ENCODE measurements at regions not wholly inside any gene's neighbourhood (a gene's known extent, or its start where the extent isn't known, plus 50 kb on each side); places are given as distances from the start of the nearest gene placed in this dataset.

DNA sequence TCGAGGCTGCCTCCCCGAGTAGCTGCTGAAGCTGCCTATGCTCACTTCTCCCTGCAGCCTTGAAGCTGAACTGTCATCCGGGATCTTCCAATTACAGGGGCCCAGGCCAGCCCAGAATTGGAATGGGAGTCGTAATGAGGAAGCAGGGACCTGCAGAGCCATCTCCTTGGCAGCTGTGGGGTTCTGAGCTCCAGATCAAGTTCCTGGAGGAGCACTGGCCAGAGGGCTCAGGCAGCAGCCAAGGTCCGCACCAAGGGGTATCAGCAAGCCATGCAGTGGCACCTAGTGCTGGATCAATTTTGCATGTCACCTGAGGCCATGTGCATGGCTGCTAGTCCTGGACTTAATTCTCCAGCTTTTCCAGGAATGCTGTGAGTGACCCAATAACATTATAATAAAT is 163.2 kb upstream of the TSHZ2 start:
- TF ChIP-seq, protein P1, sequence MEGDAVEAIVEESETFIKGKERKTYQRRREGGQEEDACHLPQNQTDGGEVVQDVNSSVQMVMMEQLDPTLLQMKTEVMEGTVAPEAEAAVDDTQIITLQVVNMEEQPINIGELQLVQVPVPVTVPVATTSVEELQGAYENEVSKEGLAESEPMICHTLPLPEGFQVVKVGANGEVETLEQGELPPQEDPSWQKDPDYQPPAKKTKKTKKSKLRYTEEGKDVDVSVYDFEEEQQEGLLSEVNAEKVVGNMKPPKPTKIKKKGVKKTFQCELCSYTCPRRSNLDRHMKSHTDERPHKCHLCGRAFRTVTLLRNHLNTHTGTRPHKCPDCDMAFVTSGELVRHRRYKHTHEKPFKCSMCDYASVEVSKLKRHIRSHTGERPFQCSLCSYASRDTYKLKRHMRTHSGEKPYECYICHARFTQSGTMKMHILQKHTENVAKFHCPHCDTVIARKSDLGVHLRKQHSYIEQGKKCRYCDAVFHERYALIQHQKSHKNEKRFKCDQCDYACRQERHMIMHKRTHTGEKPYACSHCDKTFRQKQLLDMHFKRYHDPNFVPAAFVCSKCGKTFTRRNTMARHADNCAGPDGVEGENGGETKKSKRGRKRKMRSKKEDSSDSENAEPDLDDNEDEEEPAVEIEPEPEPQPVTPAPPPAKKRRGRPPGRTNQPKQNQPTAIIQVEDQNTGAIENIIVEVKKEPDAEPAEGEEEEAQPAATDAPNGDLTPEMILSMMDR (IDR thresholded peaks at IDR 0.05): no peak
- no peak for TF ChIP-seq POLR2A (IDR thresholded peaks at IDR 0.05)
